ENCODE measurements at regions not wholly inside any gene's neighbourhood (a gene's known extent, or its start where the extent isn't known, plus 50 kb on each side); places are given as distances from the start of the nearest gene placed in this dataset.

- no peak overlapping the region for H3K27ac ChIP-seq (ENCODE audit: low read length in 2 of 2)
- H3K9me3 ChIP-seq (ENCODE audit: control extremely low read depth in 1 of 3, control insufficient read depth in 2 of 3, insufficient read depth in 1 of 3, low read length in 2 of 3): no peaks in the 10 kb centered on the region
- H3K27ac Mint-ChIP-seq: no peak overlapping the region
- no peaks in the 10 kb centered on the region for H3K9me3 Mint-ChIP-seq (ENCODE audit: insufficient read depth)
- H3K4me3 ChIP-seq (ENCODE audit: control extremely low read depth in 1 of 5, extremely low read depth in 1 of 5, insufficient read depth in 1 of 5, low read depth in 2 of 5, low read length in 4 of 5): no peak overlapping the region
- H3K27me3 Mint-ChIP-seq: no peaks in the 10 kb centered on the region
- intact Hi-C loops (cut with micrococcal nuclease): no loop called here
- no peaks in the 10 kb centered on the region for H3K79me2 ChIP-seq (ENCODE audit: control insufficient read depth, insufficient read depth, low read length)
- no CpG with 5 or more reads among the region's 6 CpGs for WGBS (ENCODE audit: insufficient coverage)
- no peaks in the 10 kb centered on the region for H4K20me1 ChIP-seq (ENCODE audit: control insufficient read depth, insufficient read depth, low read length, poor library complexity, severe bottlenecking)
- no peak overlapping the region for H2AFZ ChIP-seq (ENCODE audit: insufficient read depth, low read depth, low read length, poor library complexity, severe bottlenecking)
- no peaks in the 10 kb centered on the region for H3K27me3 ChIP-seq (replicated peaks in 1 of 4; ENCODE audit: control extremely low read depth in 1 of 4, control insufficient read depth in 3 of 4, insufficient read depth in 4 of 4, low read length in 3 of 4)
- peak; percentile 13 for TF ChIP-seq CTCF (IDR thresholded peaks at IDR 0.05)
- no peak for TF ChIP-seq EZH2 (IDR thresholded peaks at IDR 0.05; ENCODE audit: borderline replicate concordance, insufficient read depth, low read depth, low read length, poor library complexity, severe bottlenecking)
- CTCF ChIA-PET: no interaction called here
- ATAC-seq (ENCODE audit: low read depth) (no peak), DNase-seq (no peak)
- no peak overlapping the region for H3K9ac ChIP-seq (ENCODE audit: low read length)
- H3K4me1 ChIP-seq (ENCODE audit: control insufficient read depth in 2 of 2, insufficient read depth in 2 of 2, low read length in 2 of 2): no peaks in the 10 kb centered on the region
- H3K4me3 Mint-ChIP-seq: no peak overlapping the region
- H3K4me1 Mint-ChIP-seq: no peaks in the 10 kb centered on the region
- POLR2A ChIA-PET: no interaction called here
- H3K4me2 ChIP-seq (replicated peaks; ENCODE audit: low read depth, low read length, poor library complexity, severe bottlenecking): no peak overlapping the region
- H3K36me3 ChIP-seq (replicated peaks in 1 of 2; ENCODE audit: control extremely low read depth in 1 of 2, control insufficient read depth in 1 of 2, extremely low read depth in 1 of 2, insufficient read depth in 2 of 2, low read length in 1 of 2): no peaks in the 10 kb centered on the region
These were observed 99.1 kb upstream of the FAM47C start for GRCh38 chrX:36908801-36909675.

GRCh38 chrX:36909676-36910030 is 98.5 kb upstream of the FAM47C start:
- H3K27ac ChIP-seq (ENCODE audit: low read length in 2 of 2): no peak overlapping the region
- H4K20me1 ChIP-seq (ENCODE audit: control insufficient read depth, insufficient read depth, low read length, poor library complexity, severe bottlenecking): no peaks in the 10 kb centered on the region
- H3K9me3 Mint-ChIP-seq (ENCODE audit: insufficient read depth): no peaks in the 10 kb centered on the region
- no peaks in the 10 kb centered on the region for H3K27me3 ChIP-seq (replicated peaks in 1 of 4; ENCODE audit: control extremely low read depth in 1 of 4, control insufficient read depth in 3 of 4, insufficient read depth in 4 of 4, low read length in 3 of 4)
- CTCF ChIA-PET: no interaction called here
- H3K4me3 ChIP-seq (ENCODE audit: control extremely low read depth in 1 of 5, extremely low read depth in 1 of 5, insufficient read depth in 1 of 5, low read depth in 2 of 5, low read length in 4 of 5): no peak overlapping the region
- no peak overlapping the region for H3K4me3 Mint-ChIP-seq
- intact Hi-C loops (cut with micrococcal nuclease): no loop called here
- DNase-seq (no peak), ATAC-seq (ENCODE audit: low read depth) (no peak)
- H3K27ac Mint-ChIP-seq: no peak overlapping the region
- H2AFZ ChIP-seq (ENCODE audit: insufficient read depth, low read depth, low read length, poor library complexity, severe bottlenecking): no peak overlapping the region
- no peaks in the 10 kb centered on the region for H3K4me1 Mint-ChIP-seq
- H3K9ac ChIP-seq (ENCODE audit: low read length): no peak overlapping the region
- no peaks in the 10 kb centered on the region for H3K9me3 ChIP-seq (ENCODE audit: control extremely low read depth in 1 of 3, control insufficient read depth in 2 of 3, insufficient read depth in 1 of 3, low read length in 2 of 3)
- TF ChIP-seq CTCF (IDR thresholded peaks at IDR 0.05) (no peak), EZH2 (IDR thresholded peaks at IDR 0.05; ENCODE audit: borderline replicate concordance, insufficient read depth, low read depth, low read length, poor library complexity, severe bottlenecking) (no peak)
- no peaks in the 10 kb centered on the region for H3K36me3 ChIP-seq (replicated peaks in 1 of 2; ENCODE audit: control extremely low read depth in 1 of 2, control insufficient read depth in 1 of 2, extremely low read depth in 1 of 2, insufficient read depth in 2 of 2, low read length in 1 of 2)
- no peak overlapping the region for H3K4me2 ChIP-seq (replicated peaks; ENCODE audit: low read depth, low read length, poor library complexity, severe bottlenecking)
- H3K79me2 ChIP-seq (ENCODE audit: control insufficient read depth, insufficient read depth, low read length): no peaks in the 10 kb centered on the region
- WGBS (ENCODE audit: insufficient coverage): no CpG with 5 or more reads among the region's 4 CpGs
- POLR2A ChIA-PET: no interaction called here
- H3K4me1 ChIP-seq (ENCODE audit: control insufficient read depth in 2 of 2, insufficient read depth in 2 of 2, low read length in 2 of 2): no peaks in the 10 kb centered on the region
- no peaks in the 10 kb centered on the region for H3K27me3 Mint-ChIP-seq

Measured in B cell (primary cell).